OCI-LY3 (cell line): ENCODE measurements at regions not wholly inside any gene's neighbourhood (a gene's known extent, or its start where the extent isn't known, plus 50 kb on each side); places are given as distances from the start of the nearest gene placed in this dataset.

Source experiments
- CTCF ChIP-seq: fragments of 200-600, 300-600 bp; sonication (generic); IDR thresholded peaks from 2 replicates; pipeline ENCODE4 v1.5.1; 2014; ENCODE audit warnings: antibody characterized with exemption, low read length, low read depth
- EZH2phosphoT487 ChIP-seq: fragments of 200-600 bp; shearing (Covaris generic); IDR thresholded peaks from 2 replicates; pipeline ENCODE4 v1.6.1; 2018; ENCODE audit warnings: antibody characterized with exemption, mixed run types, low read depth

DNA sequence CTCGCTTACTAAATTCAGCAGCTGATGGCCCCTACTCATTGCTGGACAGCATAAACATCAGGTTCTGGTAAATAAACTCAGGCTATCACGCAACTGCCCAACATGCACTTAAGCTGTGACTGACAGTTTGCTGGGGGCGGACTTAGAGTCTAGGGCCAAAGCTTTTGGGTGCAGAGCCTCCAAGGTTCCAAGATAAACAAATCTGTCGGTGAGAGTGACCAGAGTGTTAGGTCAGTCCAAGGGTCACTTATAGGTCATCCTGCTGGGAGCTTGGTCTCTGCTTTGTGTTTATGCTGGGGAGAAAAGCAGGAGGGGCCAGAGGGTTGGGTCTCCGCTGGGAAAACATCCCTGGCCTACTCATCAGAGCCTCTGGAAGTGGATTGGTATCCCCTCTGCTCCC lies 188.6 kb upstream of the GATA6 start:
- TF ChIP-seq CTCF (no peak), EZH2phosphoT487 (no peak)
